H1 (cell line): ENCODE measurements at regions not wholly inside any gene's neighbourhood (a gene's known extent, or its start where the extent isn't known, plus 50 kb on each side); places are given as distances from the start of the nearest gene placed in this dataset.

Experiments
- CTCF ChIA-PET: fragments of 300-600 bp; sonication (Branson Sonifier 250); formaldehyde crosslinking; loops from one replicate; lab custom pipeline; 2021; ENCODE audit not compliant: partially characterized antibody; lab: Charles Lee
- POLR2A ChIA-PET: fragments of 300-600 bp; sonication (Branson Sonifier 250); formaldehyde crosslinking; loops from one replicate; lab custom pipeline; 2021; ENCODE audit warnings: inconsistent platforms; ENCODE audit not compliant: partially characterized antibody; lab: Charles Lee
- DNase-seq, 2 experiments: peaks; one replicate each; pipeline versions ENCODE4 v3.0.0 to v3.0.0-alpha.2; 2010 to 2022; ENCODE audit warnings: low spot score in 2 of 2, low read depth in 1 of 2, mixed read lengths in 1 of 2
- FAIRE-seq: peaks from 2 replicates; lab custom pipeline; 2011; peaks lifted over from hg19 to GRCh38; lab: Jason Lieb, UNC
- H2AFZ ChIP-seq: 2 replicates; pipeline ENCODE4 v1.8.1; 2012; ENCODE audit warnings: low read length, inconsistent platforms
- H2AK5ac ChIP-seq: 2 replicates; pipeline ENCODE4 v1.6.1; 2013; ENCODE audit warnings: low read depth, low read length
- H2BK120ac ChIP-seq: replicated peaks from 2 replicates; pipeline ENCODE3; 2013; ENCODE audit warnings: low read depth, low read length, inconsistent platforms
- H2BK12ac ChIP-seq: 2 replicates; pipeline ENCODE4 v1.6.1; 2013; ENCODE audit warnings: low read depth, low read length
- H2BK15ac ChIP-seq: 2 replicates; pipeline ENCODE4 v1.6.1; 2013; ENCODE audit warnings: low read length
- H2BK20ac ChIP-seq: 2 replicates; pipeline ENCODE4 v1.6.1; 2013; ENCODE audit warnings: low read length
- H2BK5ac ChIP-seq: 2 replicates; pipeline ENCODE4 v1.6.1; 2013; ENCODE audit warnings: low read depth, low read length
- H3K14ac ChIP-seq: 2 replicates; pipeline ENCODE4 v1.6.1; 2013; ENCODE audit warnings: inconsistent platforms; ENCODE audit not compliant: insufficient read length
- H3K18ac ChIP-seq: 2 replicates; pipeline ENCODE4 v1.6.1; 2013; ENCODE audit warnings: low read length; ENCODE audit errors: extremely low read depth
- H3K23ac ChIP-seq: 2 replicates; pipeline ENCODE4 v1.6.1; 2013; ENCODE audit warnings: inconsistent platforms; ENCODE audit not compliant: insufficient read length
- H3K23me2 ChIP-seq: 2 replicates; pipeline ENCODE4 v1.6.1; 2013; ENCODE audit warnings: low read depth, low read length
- H3K27ac ChIP-seq: 2 replicates; pipeline ENCODE4 v1.6.1; 2011; ENCODE audit warnings: low read depth, low read length, inconsistent platforms
- H3K27me3 ChIP-seq, 4 experiments: replicated peaks in 1 of 4; 1 replicate in 1 of 4; 2 replicates in 3 of 4; pipeline versions ENCODE4 v1.6.1 to v1.8.1; 2011 to 2013; ENCODE audit warnings: low read length in 3 of 4, mild to moderate bottlenecking in 3 of 4, inconsistent platforms in 2 of 4, mixed read lengths in 2 of 4, moderate library complexity in 1 of 4; ENCODE audit not compliant: control insufficient read depth in 3 of 4, insufficient read depth in 3 of 4; ENCODE audit errors: extremely low read depth in 1 of 4
- H3K36me3 ChIP-seq, 4 experiments: 2 replicates each; pipeline versions ENCODE4 v1.6.1 to v1.8.1; 2011 to 2013; ENCODE audit warnings: mild to moderate bottlenecking in 4 of 4, low read length in 3 of 4, moderate library complexity in 2 of 4, control low read depth in 1 of 4, inconsistent platforms in 1 of 4; ENCODE audit not compliant: insufficient read depth in 4 of 4, control insufficient read depth in 2 of 4
- H3K4ac ChIP-seq: replicated peaks from 2 replicates; pipeline ENCODE3; 2013; ENCODE audit warnings: low read length, low read depth, mixed read lengths, inconsistent platforms; ENCODE audit not compliant: insufficient read length
- H3K4me1 ChIP-seq, 4 experiments: replicated peaks in 1 of 4; 1 replicate in 1 of 4; 2 replicates in 3 of 4; pipeline versions ENCODE4 v1.6.1 to v1.8.1; 2011 to 2013; ENCODE audit warnings: low read length in 3 of 4, inconsistent platforms in 2 of 4, mixed read lengths in 1 of 4; ENCODE audit not compliant: insufficient read depth in 4 of 4, control insufficient read depth in 3 of 4
- H3K4me2 ChIP-seq, 2 experiments: 2 replicates each; pipeline versions ENCODE4 v1.6.1 to v1.8.1; 2011 to 2013; ENCODE audit warnings: low read depth in 2 of 2, low read length in 2 of 2, control low read depth in 1 of 2, inconsistent platforms in 1 of 2, mild to moderate bottlenecking in 1 of 2; ENCODE audit not compliant: insufficient read depth in 1 of 2
- H3K4me3 ChIP-seq, 4 experiments: fragments of 200-600, 300-600 bp in 1 of 4; sonication (generic), shearing (Covaris generic), sonication (Bioruptor Twin) in 1 of 4; 2 replicates each; pipeline versions ENCODE4 v1.5.1 to v1.8.1; 2011 to 2016; ENCODE audit warnings: low read length in 4 of 4, low read depth in 3 of 4, control low read depth in 2 of 4, inconsistent platforms in 2 of 4, mild to moderate bottlenecking in 2 of 4, mixed read lengths in 1 of 4, moderate library complexity in 1 of 4; ENCODE audit not compliant: insufficient read depth in 2 of 4; ENCODE audit errors: extremely low read depth in 1 of 4
- H3K56ac ChIP-seq: replicated peaks from 2 replicates; pipeline ENCODE3; 2013; ENCODE audit warnings: low read depth, mild to moderate bottlenecking, mixed read lengths, low read length, inconsistent platforms; ENCODE audit not compliant: insufficient read length
- H3K79me1 ChIP-seq: 2 replicates; pipeline ENCODE4 v1.6.1; 2013; ENCODE audit warnings: low read depth, low read length, control low read depth
- H3K79me2 ChIP-seq, 2 experiments: 2 replicates each; pipeline versions ENCODE4 v1.6.1 to v1.8.1; 2012 to 2013; ENCODE audit warnings: low read length in 2 of 2, mild to moderate bottlenecking in 2 of 2, inconsistent platforms in 1 of 2; ENCODE audit not compliant: insufficient read depth in 2 of 2, control insufficient read depth in 1 of 2
- H3K9ac ChIP-seq, 4 experiments: replicated peaks in 1 of 4; 1 replicate in 1 of 4; 2 replicates in 3 of 4; pipeline versions ENCODE4 v1.6.1 to v1.8.1; 2011 to 2013; ENCODE audit warnings: low read depth in 3 of 4, low read length in 3 of 4, control low read depth in 2 of 4, mild to moderate bottlenecking in 2 of 4, moderate library complexity in 2 of 4, inconsistent platforms in 1 of 4; ENCODE audit errors: extremely low read depth in 1 of 4
- H3K9me3 ChIP-seq, 2 experiments: 2 replicates each; pipeline versions ENCODE4 v1.6.1 to v1.8.1; 2012 to 2013; ENCODE audit warnings: mild to moderate bottlenecking in 2 of 2, moderate library complexity in 2 of 2, control low read depth in 1 of 2, inconsistent platforms in 1 of 2, low read depth in 1 of 2, low read length in 1 of 2, mixed read lengths in 1 of 2; ENCODE audit not compliant: insufficient read depth in 2 of 2
- H4K20me1 ChIP-seq, 2 experiments: replicated peaks in 1 of 2; 2 replicates each; pipeline versions ENCODE3 to v1.8.1; 2011 to 2013; ENCODE audit warnings: inconsistent platforms in 2 of 2, low read length in 2 of 2, mild to moderate bottlenecking in 1 of 2; ENCODE audit not compliant: insufficient read depth in 2 of 2, control insufficient read depth in 1 of 2
- H4K5ac ChIP-seq: 2 replicates; pipeline ENCODE4 v1.6.1; 2013; ENCODE audit warnings: low read length, low read depth, mixed read lengths, inconsistent platforms; ENCODE audit not compliant: insufficient read length
- H4K8ac ChIP-seq: 2 replicates; pipeline ENCODE4 v1.8.0; 2013; ENCODE audit warnings: mild to moderate bottlenecking, moderate library complexity, low read length, inconsistent platforms; ENCODE audit not compliant: insufficient read depth; ENCODE audit errors: extremely low read depth
- H4K91ac ChIP-seq: replicated peaks from 2 replicates; pipeline ENCODE3; 2013; ENCODE audit warnings: low read length, mixed read lengths, inconsistent platforms; ENCODE audit not compliant: insufficient read length
- KDM5A ChIP-seq: fragments of 200-600 bp; IDR thresholded peaks from 2 replicates; pipeline ENCODE4 v1.7.1; 2012; ENCODE audit warnings: mild to moderate bottlenecking, low read length, inconsistent platforms, mixed read lengths
- SIN3A ChIP-seq, 2 experiments: IDR thresholded peaks in 1 of 2; conservative IDR thresholded peaks in 1 of 2; 2 replicates each; pipeline ENCODE4 v1.6.1; 2011 to 2012; ENCODE audit warnings: low read length in 2 of 2, improper control_type of control experiment in 1 of 2, low read depth in 1 of 2, mild to moderate bottlenecking in 1 of 2
- WGBS, 2 experiments: shearing (Covaris generic) in 1 of 2; methylation state at CpG; one replicate each; pipeline versions ENCODE4 v1.1.6 to v1.1.7; 2013 to 2015; ENCODE audit warnings: low lambda C conversion rate in 2 of 2, mixed read lengths in 2 of 2, inconsistent platforms in 1 of 2, low coverage in 1 of 2, missing lambda C conversion rate in 1 of 2; ENCODE audit not compliant: insufficient replicate concordance in 2 of 2, insufficient coverage in 1 of 2, insufficient read length in 1 of 2; ENCODE audit errors: extremely low coverage in 1 of 2, missing lambda C conversion rate in 1 of 2; 5-methylcytosine and 5-hydroxymethylcytosine counted together

- no peak overlapping the region for H4K5ac ChIP-seq
- no peaks in the 10 kb centered on the region for H3K36me3 ChIP-seq
- H2AK5ac ChIP-seq: no peak overlapping the region
- H3K4me3 ChIP-seq: no peak overlapping the region
- H4K8ac ChIP-seq: no peak overlapping the region
- H3K9me3 ChIP-seq: no peaks in the 10 kb centered on the region
- no peaks in the 10 kb centered on the region for H3K27me3 ChIP-seq
- WGBS, 2 experiments: 90% methylated on average over 1 of the region's 1 CpG; no CpG with 5 or more reads in 1 of the 2 experiments
- H3K18ac ChIP-seq: no peak overlapping the region
- no peaks in the 10 kb centered on the region for H3K4me1 ChIP-seq
- H3K14ac ChIP-seq: no peak overlapping the region
- H2BK15ac ChIP-seq: no peak overlapping the region
- no peak overlapping the region for H2BK120ac ChIP-seq
- H2BK5ac ChIP-seq: no peak overlapping the region
- TF ChIP-seq KDM5A (no peak), SIN3A (conservative IDR thresholded peaks at IDR 0.05 in 1 of 2, IDR thresholded peaks at IDR 0.05 in 1 of 2; ENCODE audit: low read depth in 1 of 2, low read length in 2 of 2) (no peak)
- H3K23me2 ChIP-seq: no peaks in the 10 kb centered on the region
- FAIRE-seq: no peak
- no peak overlapping the region for H3K23ac ChIP-seq
- no peak overlapping the region for H3K56ac ChIP-seq
- no peak overlapping the region for H4K91ac ChIP-seq
- peak overlapping the region; percentile 62; the same call in 1 of the 2 replicates for H2AFZ ChIP-seq
- no peak overlapping the region for H3K4ac ChIP-seq
- no peaks in the 10 kb centered on the region for H3K79me1 ChIP-seq
- CTCF ChIA-PET: interaction anchor here (1.3 kb wide), 2 partner anchors 12 to 16 kb away, joined by 3 to 6 read pairs; no protein-coding TSS in a partner anchor
- H3K9ac ChIP-seq: no peak overlapping the region
- H2BK12ac ChIP-seq: no peak overlapping the region
- POLR2A ChIA-PET: no interaction called here
- DNase-seq: no peak
- H3K27ac ChIP-seq: no peak overlapping the region
- H3K4me2 ChIP-seq: no peak overlapping the region
- no peaks in the 10 kb centered on the region for H3K79me2 ChIP-seq
- no peak overlapping the region for H2BK20ac ChIP-seq
- no peaks in the 10 kb centered on the region for H4K20me1 ChIP-seq
Observed at GRCh38 chr18:65269375-65269774, 481.4 kb upstream of the CDH7 start.
